ENCODE measurements at regions not wholly inside any gene's neighbourhood (a gene's known extent, or its start where the extent isn't known, plus 50 kb on each side); places are given as distances from the start of the nearest gene placed in this dataset.

DNA sequence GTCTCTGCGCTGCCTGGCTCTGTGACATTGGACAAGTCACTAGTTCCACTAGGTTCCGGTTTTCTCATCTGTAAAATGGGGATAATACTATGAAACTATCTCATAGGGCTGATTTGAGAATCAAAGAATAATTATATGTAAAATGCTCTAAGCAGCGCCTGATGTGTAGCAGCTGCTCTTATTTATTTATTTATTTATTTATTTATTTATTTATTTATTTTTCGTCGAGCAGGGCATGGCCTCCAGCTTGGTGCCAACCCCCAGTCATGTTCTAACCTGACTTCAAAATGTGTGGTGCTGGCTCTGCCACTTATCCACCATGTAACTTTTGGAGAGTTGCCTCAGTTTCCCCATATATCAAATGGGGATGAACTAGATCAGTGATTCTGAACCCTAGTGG, 93.5 kb upstream of the GSC start:
- Histone ChIP-seq H3K4me3 (ENCODE audit: low read length) (no peak overlapping the region), H4K20me1 (ENCODE audit: control insufficient read depth, insufficient read depth, low read depth, low read length) (no peaks in the 10 kb centered on the region; the same call in 1 of the 2 replicates), H3K9me2 (replicated peaks; ENCODE audit: control insufficient read depth, low read length) (no peaks in the 10 kb centered on the region), H3K36me3 (ENCODE audit: control insufficient read depth, low read length) (no peaks in the 10 kb centered on the region), H3K9me3 (ENCODE audit: control insufficient read depth, insufficient read depth, low read length) (no peaks in the 10 kb centered on the region), H3F3A (ENCODE audit: control insufficient read depth, insufficient read depth) (no peaks in the 10 kb centered on the region), H3K27ac (ENCODE audit: low read depth, low read length) (no peak overlapping the region), H3K4me2 (ENCODE audit: low read length) (no peak overlapping the region), H3K79me2 (ENCODE audit: control insufficient read depth, low read length) (no peaks in the 10 kb centered on the region), H3K4me1 (ENCODE audit: control insufficient read depth, low read length) (peaks cover 8% of the 10 kb centered on the region; the same call in 1 of the 2 replicates), H3K27me3 (ENCODE audit: control insufficient read depth, low read length) (peaks cover 7% of the 10 kb centered on the region; the same call in 1 of the 2 replicates)
- no peak for TF ChIP-seq CTCF (IDR thresholded peaks at IDR 0.05; ENCODE audit: low read depth, low read length, poor library complexity, severe bottlenecking)
- TF ChIP-seq EZH2phosphoT487 (IDR thresholded peaks at IDR 0.05; ENCODE audit: borderline replicate concordance, low read length): no peak

GRCh38 chr14:94857950-94858349, 88.0 kb upstream of the GSC start:
- Histone ChIP-seq H3K79me2 (ENCODE audit: control insufficient read depth, low read length) (no peaks in the 10 kb centered on the region), H3F3A (ENCODE audit: control insufficient read depth, insufficient read depth) (no peaks in the 10 kb centered on the region), H3K9me2 (replicated peaks; ENCODE audit: control insufficient read depth, low read length) (no peaks in the 10 kb centered on the region), H3K27ac (ENCODE audit: low read depth, low read length) (no peak overlapping the region), H3K9me3 (ENCODE audit: control insufficient read depth, insufficient read depth, low read length) (no peaks in the 10 kb centered on the region), H4K20me1 (ENCODE audit: control insufficient read depth, insufficient read depth, low read depth, low read length) (no peaks in the 10 kb centered on the region; the same call in 1 of the 2 replicates), H3K4me3 (ENCODE audit: low read length) (no peak overlapping the region), H3K36me3 (ENCODE audit: control insufficient read depth, low read length) (no peaks in the 10 kb centered on the region), H3K27me3 (ENCODE audit: control insufficient read depth, low read length) (peaks cover 7% of the 10 kb centered on the region; the same call in 1 of the 2 replicates), H3K4me1 (ENCODE audit: control insufficient read depth, low read length) (peaks cover 8% of the 10 kb centered on the region; the same call in 1 of the 2 replicates), H3K4me2 (ENCODE audit: low read length) (no peak overlapping the region)
- TF ChIP-seq EZH2phosphoT487 (IDR thresholded peaks at IDR 0.05; ENCODE audit: borderline replicate concordance, low read length) (no peak), CTCF (IDR thresholded peaks at IDR 0.05; ENCODE audit: low read depth, low read length, poor library complexity, severe bottlenecking) (no peak)

DNA sequence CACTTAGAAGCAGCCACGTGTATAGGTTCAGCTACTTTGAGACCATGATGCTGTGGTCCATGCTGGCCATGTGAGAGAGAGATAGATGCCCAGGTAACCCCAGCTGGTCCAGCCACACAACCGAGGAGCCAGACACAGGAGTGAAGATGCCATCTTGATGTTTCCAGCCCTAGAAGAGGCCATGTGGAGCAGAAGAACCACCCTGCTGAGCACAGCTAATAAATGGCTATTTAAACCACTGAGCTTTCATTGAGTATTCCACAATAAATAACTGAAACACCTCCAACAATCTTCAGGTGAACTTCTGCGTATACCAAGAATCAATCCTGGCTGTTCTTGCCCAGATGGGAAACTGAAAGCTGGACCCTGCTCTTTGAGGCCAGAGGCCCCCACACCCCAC, 84.0 kb upstream of the GSC start:
- H3K36me3 ChIP-seq (ENCODE audit: control insufficient read depth, low read length): no peaks in the 10 kb centered on the region
- no peak overlapping the region for H3K27ac ChIP-seq (ENCODE audit: low read depth, low read length)
- no peaks in the 10 kb centered on the region; the same call in 1 of the 2 replicates for H4K20me1 ChIP-seq (ENCODE audit: control insufficient read depth, insufficient read depth, low read depth, low read length)
- no peaks in the 10 kb centered on the region for H3F3A ChIP-seq (ENCODE audit: control insufficient read depth, insufficient read depth)
- no peak overlapping the region for H3K4me3 ChIP-seq (ENCODE audit: low read length)
- H3K9me2 ChIP-seq (replicated peaks; ENCODE audit: control insufficient read depth, low read length): no peaks in the 10 kb centered on the region
- H3K4me1 ChIP-seq (ENCODE audit: control insufficient read depth, low read length): no peaks in the 10 kb centered on the region
- TF ChIP-seq EZH2phosphoT487 (IDR thresholded peaks at IDR 0.05; ENCODE audit: borderline replicate concordance, low read length): no peak
- H3K79me2 ChIP-seq (ENCODE audit: control insufficient read depth, low read length): no peaks in the 10 kb centered on the region
- H3K9me3 ChIP-seq (ENCODE audit: control insufficient read depth, insufficient read depth, low read length): no peaks in the 10 kb centered on the region
- no peak overlapping the region for H3K4me2 ChIP-seq (ENCODE audit: low read length)
- H3K27me3 ChIP-seq (ENCODE audit: control insufficient read depth, low read length): peaks cover 3% of the 10 kb centered on the region; the same call in 1 of the 2 replicates

DNA sequence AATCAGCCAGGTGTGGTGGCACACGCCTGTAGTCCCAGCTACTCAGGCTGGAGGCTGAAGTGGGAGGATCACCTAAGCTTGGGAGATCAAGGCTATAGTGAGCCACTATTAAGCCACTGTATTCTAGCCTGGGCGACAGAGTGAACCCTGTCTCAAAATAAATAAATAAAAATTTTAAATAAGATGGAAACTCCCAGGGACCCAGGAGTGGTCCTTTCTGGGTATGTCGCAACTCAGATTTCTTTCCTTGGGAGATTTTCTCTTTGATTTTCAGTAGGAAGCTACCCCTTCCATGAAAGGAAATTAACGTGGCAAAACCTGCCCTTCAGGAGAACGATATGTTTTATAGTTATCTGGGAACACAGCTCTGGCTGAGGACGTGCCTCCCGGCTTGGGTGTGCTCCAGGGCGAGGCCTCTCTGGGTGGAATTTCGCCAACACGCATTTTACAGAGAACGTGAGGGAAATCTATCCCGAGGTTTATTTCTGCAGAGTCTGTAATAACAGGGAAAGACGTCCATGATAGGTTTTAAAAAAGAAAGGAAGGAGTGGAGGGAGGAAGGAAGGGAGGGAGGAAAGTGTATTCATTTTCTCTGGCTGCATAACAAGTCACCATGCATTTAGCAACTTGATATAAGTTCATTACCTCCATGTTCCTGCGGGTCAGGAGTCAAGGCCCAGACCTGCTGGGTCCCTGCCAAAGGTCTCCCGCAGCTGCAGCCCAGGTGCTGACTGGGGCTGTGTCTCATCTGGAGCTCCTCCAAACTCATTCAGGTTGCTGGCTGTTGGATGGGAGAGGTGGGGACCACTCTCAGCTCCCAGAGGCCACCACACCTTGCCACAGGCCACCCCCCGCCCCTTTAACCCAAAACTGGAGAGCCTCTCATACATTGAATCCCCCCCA, 80.6 kb upstream of the GSC start:
- Histone ChIP-seq H3K4me3 (ENCODE audit: low read length) (no peak overlapping the region), H3K9me3 (ENCODE audit: control insufficient read depth, insufficient read depth, low read length) (no peaks in the 10 kb centered on the region), H4K20me1 (ENCODE audit: control insufficient read depth, insufficient read depth, low read depth, low read length) (no peaks in the 10 kb centered on the region), H3K9me2 (replicated peaks; ENCODE audit: control insufficient read depth, low read length) (no peaks in the 10 kb centered on the region), H3F3A (ENCODE audit: control insufficient read depth, insufficient read depth) (no peaks in the 10 kb centered on the region), H3K4me1 (ENCODE audit: control insufficient read depth, low read length) (no peaks in the 10 kb centered on the region), H3K27ac (ENCODE audit: low read depth, low read length) (no peak overlapping the region), H3K79me2 (ENCODE audit: control insufficient read depth, low read length) (no peaks in the 10 kb centered on the region), H3K36me3 (ENCODE audit: control insufficient read depth, low read length) (no peaks in the 10 kb centered on the region), H3K27me3 (ENCODE audit: control insufficient read depth, low read length) (0 out of 2 replicates have a peak, but pooled peaks cover 3% of the 10 kb centered on the region), H3K4me2 (ENCODE audit: low read length) (no peak overlapping the region)
- no peak for TF ChIP-seq CTCF (IDR thresholded peaks at IDR 0.05; ENCODE audit: low read depth, low read length, poor library complexity, severe bottlenecking)
- no peak for TF ChIP-seq EZH2phosphoT487 (IDR thresholded peaks at IDR 0.05; ENCODE audit: borderline replicate concordance, low read length)

All from DOHH2 (cell line).